Nephron progenitor cell (in vitro differentiated cells): ENCODE measurements at regions not wholly inside any gene's neighbourhood (a gene's known extent, or its start where the extent isn't known, plus 50 kb on each side); places are given as distances from the start of the nearest gene placed in this dataset.
A peak's percentile ranks its signal among the peaks of the same experiment; 100 is the strongest.

Experiments used
- DNase-seq: peaks from one replicate; pipeline ENCODE4 v3.0.0; 2021
- H3K27ac Mint-ChIP-seq: 2 replicates; pipeline ENCODE4 v1.8.0; 2021; ENCODE audit warnings: mild to moderate bottlenecking, moderate library complexity, mixed read lengths
- H3K27me3 Mint-ChIP-seq: 2 replicates; pipeline ENCODE4 v1.8.0; 2021; ENCODE audit warnings: mild to moderate bottlenecking, low read depth, mixed read lengths; ENCODE audit not compliant: poor library complexity
- H3K36me3 Mint-ChIP-seq: 2 replicates; pipeline ENCODE4 v1.8.0; 2021; ENCODE audit warnings: low read depth, mixed read lengths
- H3K4me1 Mint-ChIP-seq: 2 replicates; pipeline ENCODE4 v1.8.0; 2021; ENCODE audit warnings: mixed read lengths
- H3K4me3 Mint-ChIP-seq: 2 replicates; pipeline ENCODE4 v1.8.0; 2021; ENCODE audit warnings: mild to moderate bottlenecking, moderate library complexity, mixed read lengths
- H3K9me3 Mint-ChIP-seq: 2 replicates; pipeline ENCODE4 v1.8.0; 2021; ENCODE audit warnings: mild to moderate bottlenecking, moderate library complexity, mixed read lengths
- TF ChIP-seq, protein P1 (sequence below): fragments of 200-600 bp; sonication (generic); IDR thresholded peaks from 2 replicates; pipeline ENCODE4 v1.5.0; 2021; ENCODE audit warnings: antibody characterized with exemption

DNA sequence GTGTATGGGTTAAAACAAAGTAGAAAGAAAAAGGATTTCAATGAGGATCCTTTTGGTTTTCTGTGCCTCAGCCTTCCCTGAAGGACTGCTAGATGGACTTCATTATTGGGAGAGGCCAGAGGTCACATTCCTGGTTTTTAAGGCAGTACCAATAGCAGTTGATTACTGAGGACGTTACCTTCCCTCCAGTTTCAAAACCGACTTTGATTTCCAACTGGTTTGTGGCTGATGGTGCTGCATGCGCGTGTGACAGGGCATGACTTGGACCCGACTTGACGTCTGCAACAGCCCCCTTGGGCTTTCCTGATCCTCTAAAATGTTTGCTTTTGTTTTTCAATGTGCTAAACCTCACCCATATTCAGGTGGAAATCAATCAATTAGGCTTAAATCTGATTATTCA, 314.3 kb upstream of the ARGLU1 start:
- peak; percentile 12 for DNase-seq
- TF ChIP-seq, protein P1, sequence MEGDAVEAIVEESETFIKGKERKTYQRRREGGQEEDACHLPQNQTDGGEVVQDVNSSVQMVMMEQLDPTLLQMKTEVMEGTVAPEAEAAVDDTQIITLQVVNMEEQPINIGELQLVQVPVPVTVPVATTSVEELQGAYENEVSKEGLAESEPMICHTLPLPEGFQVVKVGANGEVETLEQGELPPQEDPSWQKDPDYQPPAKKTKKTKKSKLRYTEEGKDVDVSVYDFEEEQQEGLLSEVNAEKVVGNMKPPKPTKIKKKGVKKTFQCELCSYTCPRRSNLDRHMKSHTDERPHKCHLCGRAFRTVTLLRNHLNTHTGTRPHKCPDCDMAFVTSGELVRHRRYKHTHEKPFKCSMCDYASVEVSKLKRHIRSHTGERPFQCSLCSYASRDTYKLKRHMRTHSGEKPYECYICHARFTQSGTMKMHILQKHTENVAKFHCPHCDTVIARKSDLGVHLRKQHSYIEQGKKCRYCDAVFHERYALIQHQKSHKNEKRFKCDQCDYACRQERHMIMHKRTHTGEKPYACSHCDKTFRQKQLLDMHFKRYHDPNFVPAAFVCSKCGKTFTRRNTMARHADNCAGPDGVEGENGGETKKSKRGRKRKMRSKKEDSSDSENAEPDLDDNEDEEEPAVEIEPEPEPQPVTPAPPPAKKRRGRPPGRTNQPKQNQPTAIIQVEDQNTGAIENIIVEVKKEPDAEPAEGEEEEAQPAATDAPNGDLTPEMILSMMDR, result no peak
- Mint-ChIP-seq H3K4me3 (peak overlapping the region; percentile 28), H3K36me3 (peaks cover 10% of the 10 kb centered on the region), H3K9me3 (peaks cover 28% of the 10 kb centered on the region), H3K27me3 (peaks cover 4% of the 10 kb centered on the region), H3K4me1 (peaks cover 35% of the 10 kb centered on the region), H3K27ac (peak overlapping the region; percentile 94)

DNA sequence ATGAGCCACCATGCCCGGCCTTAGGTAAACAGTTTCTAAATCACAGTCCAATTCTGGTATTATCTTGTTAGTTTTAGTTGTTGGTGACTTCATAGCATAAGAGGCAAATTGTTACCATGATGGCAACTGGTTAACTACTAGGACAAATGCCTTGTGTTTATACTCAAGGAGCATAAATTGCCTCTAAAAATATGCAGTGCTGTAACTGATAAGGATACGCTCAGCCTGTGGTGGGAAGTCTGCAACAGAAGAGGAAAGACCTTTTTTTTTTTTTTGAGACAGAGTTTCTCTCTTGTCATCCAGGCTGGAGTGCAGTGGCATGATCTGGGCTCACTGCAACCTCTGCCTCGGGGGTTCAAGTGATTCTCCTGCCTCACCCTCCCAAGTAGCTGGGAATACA, 311.9 kb upstream of the ARGLU1 start:
- Mint-ChIP-seq H3K36me3 (peaks cover 5% of the 10 kb centered on the region), H3K27ac (no peak overlapping the region), H3K9me3 (peaks cover 27% of the 10 kb centered on the region), H3K4me1 (peaks cover 45% of the 10 kb centered on the region), H3K4me3 (no peak overlapping the region), H3K27me3 (peaks cover 3% of the 10 kb centered on the region)
- TF ChIP-seq, protein P1, result no peak
- no peak for DNase-seq

DNA sequence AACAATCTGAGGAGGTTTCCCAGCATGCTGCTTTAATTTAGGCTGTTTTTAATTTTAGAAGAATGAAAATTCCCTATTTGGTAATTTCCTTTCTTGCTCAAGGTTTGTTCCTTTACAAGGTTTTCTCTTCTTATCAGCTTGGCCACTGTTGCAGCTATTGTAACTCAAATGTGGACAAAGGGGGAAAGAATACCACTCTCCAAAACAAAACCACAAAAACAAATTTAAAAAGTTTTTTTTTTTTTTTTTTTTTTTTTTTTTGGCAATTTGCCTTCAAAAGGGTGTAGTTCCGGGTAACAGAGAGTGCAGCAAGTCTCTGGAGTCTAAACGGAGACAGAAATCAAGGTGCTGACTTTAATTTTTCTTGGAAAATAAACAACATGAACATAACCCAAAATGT, 306.4 kb upstream of the ARGLU1 start:
- Mint-ChIP-seq H3K27ac (no peak overlapping the region), H3K9me3 (peaks cover 18% of the 10 kb centered on the region), H3K27me3 (peaks cover 3% of the 10 kb centered on the region), H3K4me1 (peaks cover 21% of the 10 kb centered on the region), H3K36me3 (peaks cover 5% of the 10 kb centered on the region), H3K4me3 (no peak overlapping the region)
- no peak for DNase-seq
- TF ChIP-seq, protein P1, result no peak

DNA sequence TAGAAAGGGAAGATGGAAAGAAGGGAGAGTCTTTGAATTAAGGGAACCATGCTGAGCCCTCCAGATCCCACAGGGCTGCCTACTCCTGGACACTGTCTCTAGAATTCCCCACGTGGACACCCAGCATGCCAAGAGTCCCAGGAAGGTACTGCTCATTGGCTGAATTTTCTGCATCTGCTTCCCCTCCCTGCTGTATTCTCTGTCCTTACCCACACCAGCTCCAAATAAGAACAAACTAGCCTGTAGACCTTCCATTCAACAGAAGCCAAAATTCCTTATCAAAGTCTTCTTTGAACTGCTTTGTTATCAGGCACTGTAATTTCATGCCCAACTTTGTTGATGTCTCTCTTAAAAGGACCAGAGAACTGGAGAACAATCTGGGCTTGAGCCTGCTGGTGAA, 305.9 kb upstream of the ARGLU1 start:
- peaks cover 3% of the 10 kb centered on the region for H3K27me3 Mint-ChIP-seq
- TF ChIP-seq, protein P1, result no peak

DNA sequence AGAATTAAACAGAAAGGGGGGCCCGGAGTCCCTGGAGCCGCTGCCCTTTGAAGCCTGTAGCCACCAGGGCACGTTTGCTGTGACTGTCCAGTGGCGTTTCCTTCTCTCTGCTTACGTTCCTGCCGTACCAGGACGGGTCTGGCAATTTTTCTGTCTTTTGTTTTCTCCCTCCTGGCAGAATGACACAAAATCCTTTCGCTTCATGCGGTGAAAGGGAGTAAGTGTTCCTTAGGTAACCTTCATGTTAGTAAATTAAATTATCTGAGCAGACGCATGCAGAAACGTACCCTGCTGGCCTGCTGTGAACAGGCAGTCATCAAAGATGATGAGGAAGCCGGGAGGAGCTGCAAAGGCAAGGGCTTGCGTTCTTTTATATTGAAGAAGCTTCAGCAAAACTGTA, 299.3 kb upstream of the ARGLU1 start:
- Mint-ChIP-seq H3K27ac (peak overlapping the region; percentile 16), H3K36me3 (peaks cover 3% of the 10 kb centered on the region), H3K4me1 (peaks cover 24% of the 10 kb centered on the region), H3K9me3 (peaks cover 7% of the 10 kb centered on the region), H3K4me3 (no peak overlapping the region), H3K27me3 (no peaks in the 10 kb centered on the region)
- no peak for DNase-seq
- TF ChIP-seq, protein P1, result no peak

More for the DNA sequence above, 305.9 kb upstream of the ARGLU1 start:
- no peak for DNase-seq
- Mint-ChIP-seq H3K36me3 (peaks cover 5% of the 10 kb centered on the region), H3K9me3 (peaks cover 13% of the 10 kb centered on the region), H3K4me1 (peaks cover 21% of the 10 kb centered on the region), H3K27ac (no peak overlapping the region), H3K4me3 (no peak overlapping the region)

DNA sequence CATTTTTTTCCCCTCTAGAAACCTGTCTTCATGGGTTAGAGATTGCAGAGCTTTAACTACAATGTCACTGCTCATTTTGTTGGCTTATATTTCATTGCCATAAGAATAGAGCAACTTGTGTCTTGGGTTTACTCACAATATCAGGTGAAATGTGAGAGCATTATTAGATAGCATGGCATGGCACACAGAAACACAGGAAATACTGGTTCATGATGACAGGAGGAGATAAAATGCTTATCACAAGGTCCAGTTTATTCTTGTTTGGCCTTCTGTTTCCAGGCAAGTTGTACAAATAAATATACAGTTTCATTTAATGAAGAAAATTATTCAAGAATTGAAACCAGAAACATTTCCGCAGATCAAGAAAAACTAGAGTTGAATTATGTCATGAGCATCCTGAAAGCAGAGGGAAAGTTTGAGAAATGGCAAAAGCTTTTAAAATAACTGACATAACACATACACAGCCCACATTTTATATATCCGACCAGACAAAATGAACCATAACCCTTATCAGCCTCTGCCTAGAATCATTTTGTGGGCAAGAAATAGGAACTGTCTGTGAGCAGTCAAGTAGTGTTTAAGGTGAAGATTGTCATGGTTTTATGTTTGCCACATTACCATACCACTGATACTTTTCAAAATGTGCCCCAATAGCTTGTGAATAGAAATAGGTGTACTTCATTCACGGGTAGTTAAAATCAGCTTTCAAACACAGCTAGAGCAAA, 297.9 kb upstream of the ARGLU1 start:
- Mint-ChIP-seq H3K4me3 (no peak overlapping the region), H3K9me3 (peaks cover 7% of the 10 kb centered on the region), H3K27ac (no peak overlapping the region)

More for the DNA sequence above, 297.9 kb upstream of the ARGLU1 start:
- TF ChIP-seq, protein P1, result no peak
- no peak for DNase-seq
- Mint-ChIP-seq H3K36me3 (peaks cover 3% of the 10 kb centered on the region), H3K4me1 (peaks cover 31% of the 10 kb centered on the region), H3K27me3 (peaks cover 2% of the 10 kb centered on the region)
